NCI-H2196 treated with DMSO at 0.1 percent for 48 hours (cell line): ENCODE measurements at regions not wholly inside any gene's neighbourhood (a gene's known extent, or its start where the extent isn't known, plus 50 kb on each side); places are given as distances from the start of the nearest gene placed in this dataset.

Experiments
- DNase-seq: peaks from one replicate; lab custom pipeline; 2025; ENCODE audit not compliant: unreplicated experiment; lab: John Stamatoyannopoulos, UW

- DNase-seq = no peak
Measured at GRCh38 chr2:11920993-11921583, 174.7 kb downstream of the LPIN1 start.

- no peak for DNase-seq
Measured at GRCh38 chr2:11922294-11922693, 175.9 kb downstream of the LPIN1 start.

GRCh38 chr2:11923935-11924334 lies 177.5 kb downstream of the LPIN1 start:
- DNase-seq = no peak

GRCh38 chr2:11925295-11926066 lies 179.0 kb downstream of the LPIN1 start:
- DNase-seq = no peak

- DNase-seq = no peak
Measured at GRCh38 chr2:11930211-11930761, 183.9 kb downstream of the LPIN1 start.

- DNase-seq = no peak
Measured at GRCh38 chr2:11932048-11932512, 185.6 kb downstream of the LPIN1 start.

GRCh38 chr2:11932962-11933361 lies 186.5 kb downstream of the LPIN1 start:
- no peak for DNase-seq

GRCh38 chr2:11933854-11934253 lies 187.4 kb downstream of the LPIN1 start:
- no peak for DNase-seq

GRCh38 chr2:11936761-11937160 lies 190.3 kb downstream of the LPIN1 start:
- no peak for DNase-seq

GRCh38 chr2:11938196-11938595 lies 191.8 kb downstream of the LPIN1 start:
- no peak for DNase-seq

- no peak for DNase-seq
Measured at GRCh38 chr2:11939523-11939922, 193.1 kb downstream of the LPIN1 start.

GRCh38 chr2:11940121-11940743 lies 193.8 kb downstream of the LPIN1 start:
- DNase-seq = no peak

GRCh38 chr2:11940799-11941198 lies 194.4 kb downstream of the LPIN1 start:
- no peak for DNase-seq

GRCh38 chr2:11941201-11942177 lies 195.1 kb downstream of the LPIN1 start:
- no peak for DNase-seq

GRCh38 chr2:11942178-11942569 lies 195.7 kb downstream of the LPIN1 start:
- DNase-seq = no peak

- no peak for DNase-seq
Measured at GRCh38 chr2:11944311-11944710, 197.9 kb downstream of the LPIN1 start.

- no peak for DNase-seq
Measured at GRCh38 chr2:11945139-11946126, 199.0 kb downstream of the LPIN1 start.

- DNase-seq = no peak
Measured at GRCh38 chr2:11947956-11948355, 201.5 kb downstream of the LPIN1 start.

- no peak for DNase-seq
Measured at GRCh38 chr2:11949732-11950523, 203.5 kb downstream of the LPIN1 start.
